Neural progenitor cell (in vitro differentiated cells): ENCODE measurements at regions not wholly inside any gene's neighbourhood (a gene's known extent, or its start where the extent isn't known, plus 50 kb on each side); places are given as distances from the start of the nearest gene placed in this dataset.

ENCODE experiments used
- DNase-seq: peaks from one replicate; pipeline ENCODE4 v3.0.0-alpha.2; 2016; ENCODE audit warnings: low spot score
- H2AFZ ChIP-seq: fragments of 200-600 bp; sonication (generic); replicated peaks from 2 replicates; pipeline ENCODE4 v1.6.1; 2016; ENCODE audit warnings: antibody characterized with exemption
- H3F3A ChIP-seq: fragments of 200-600 bp; sonication (generic); 2 replicates; pipeline ENCODE4 v1.6.1; 2016; ENCODE audit warnings: antibody characterized with exemption, low read depth
- H3K27ac ChIP-seq: fragments of 200-600 bp; sonication (generic); 2 replicates; pipeline ENCODE4 v1.5.1; 2016; ENCODE audit warnings: mild to moderate bottlenecking
- H3K27me3 ChIP-seq: fragments of 200-600 bp; sonication (generic); 2 replicates; pipeline ENCODE4 v1.6.1; 2016; ENCODE audit warnings: mild to moderate bottlenecking, moderate library complexity
- H3K36me3 ChIP-seq: fragments of 200-600 bp; sonication (generic); 2 replicates; pipeline ENCODE4 v1.5.1; 2016
- H3K4me1 ChIP-seq: fragments of 200-600 bp; sonication (generic); 2 replicates; pipeline ENCODE4 v1.6.1; 2016; ENCODE audit warnings: mixed run types
- H3K4me2 ChIP-seq: fragments of 200-600 bp; sonication (generic); 2 replicates; pipeline ENCODE4 v1.6.1; 2016
- H3K4me3 ChIP-seq: fragments of 200-600 bp; sonication (generic); 2 replicates; pipeline ENCODE4 v1.5.1; 2016
- H3K79me2 ChIP-seq: fragments of 200-600 bp; sonication (generic); 2 replicates; pipeline ENCODE4 v1.6.1; 2016; ENCODE audit warnings: low read depth
- H3K9ac ChIP-seq: fragments of 200-600 bp; sonication (generic); 2 replicates; pipeline ENCODE4 v1.6.1; 2016
- H3K9me3 ChIP-seq: fragments of 200-600 bp; sonication (generic); 2 replicates; pipeline ENCODE4 v1.5.1; 2016; ENCODE audit warnings: low read depth
- H4K20me1 ChIP-seq: fragments of 200-600 bp; sonication (generic); 2 replicates; pipeline ENCODE4 v1.6.1; 2016; ENCODE audit warnings: low read depth
- H3K27ac Mint-ChIP-seq: 3 replicates; pipeline ENCODE4 v1.8.0; 2021; ENCODE audit warnings: mixed read lengths
- H3K27me3 Mint-ChIP-seq: 2 replicates; pipeline ENCODE4 v1.8.0; 2022; ENCODE audit warnings: low read depth, mild to moderate bottlenecking, inconsistent platforms, moderate library complexity, mixed read lengths; ENCODE audit not compliant: insufficient read depth
- H3K36me3 Mint-ChIP-seq: 3 replicates; pipeline ENCODE4 v1.8.0; 2021; ENCODE audit warnings: mixed read lengths
- H3K4me1 Mint-ChIP-seq: 3 replicates; pipeline ENCODE4 v1.8.0; 2021; ENCODE audit warnings: mixed read lengths
- H3K4me3 Mint-ChIP-seq: 3 replicates; pipeline ENCODE4 v1.8.0; 2021; ENCODE audit warnings: mild to moderate bottlenecking, moderate library complexity, mixed read lengths
- H3K9me3 Mint-ChIP-seq: 3 replicates; pipeline ENCODE4 v1.8.0; 2020; ENCODE audit warnings: mixed read lengths
- CTCF ChIP-seq: fragments of 200-600 bp; sonication (generic); IDR thresholded peaks from 2 replicates; pipeline ENCODE4 v1.5.1; 2017; ENCODE audit warnings: antibody characterized with exemption, mild to moderate bottlenecking
- EZH2 ChIP-seq: fragments of 200-600 bp; sonication (generic); IDR thresholded peaks from 2 replicates; pipeline ENCODE4 v1.6.1; 2017; ENCODE audit warnings: antibody characterized with exemption, mild to moderate bottlenecking, moderate library complexity
- EZH2phosphoT487 ChIP-seq: fragments of 200-600 bp; sonication (generic); IDR thresholded peaks from 2 replicates; pipeline ENCODE4 v1.6.1; 2017; ENCODE audit warnings: antibody characterized with exemption

GRCh38 chr2:234682492-234683228 is 185.8 kb upstream of the ARL4C start:
- peaks cover 8% of the 10 kb centered on the region for H3K27me3 Mint-ChIP-seq
- Histone ChIP-seq H3K4me2 (peak overlapping the region; percentile 15), H3K9me3 (no peaks in the 10 kb centered on the region), H3F3A (peaks cover 38% of the 10 kb centered on the region), H3K27me3 (no peaks in the 10 kb centered on the region), H3K9ac (no peak overlapping the region), H3K27ac (no peak overlapping the region), H3K4me3 (no peak overlapping the region), H3K36me3 (no peaks in the 10 kb centered on the region), H2AFZ (no peak overlapping the region), H4K20me1 (no peaks in the 10 kb centered on the region), H3K4me1 (peaks cover 54% of the 10 kb centered on the region), H3K79me2 (no peaks in the 10 kb centered on the region)
- H3K36me3 Mint-ChIP-seq, result no peaks in the 10 kb centered on the region
- no peak overlapping the region for H3K27ac Mint-ChIP-seq
- TF ChIP-seq EZH2phosphoT487 (no peak), CTCF (no peak), EZH2 (no peak)
- H3K4me1 Mint-ChIP-seq, result peaks cover 23% of the 10 kb centered on the region
- DNase-seq, result no peak
- H3K9me3 Mint-ChIP-seq, result no peaks in the 10 kb centered on the region
- peak overlapping the region; percentile 50 for H3K4me3 Mint-ChIP-seq

- Mint-ChIP-seq H3K27ac (no peak overlapping the region), H3K4me3 (no peak overlapping the region), H3K9me3 (no peaks in the 10 kb centered on the region), H3K36me3 (no peaks in the 10 kb centered on the region), H3K27me3 (peaks cover 8% of the 10 kb centered on the region), H3K4me1 (peaks cover 27% of the 10 kb centered on the region)
- no peaks in the 10 kb centered on the region for H3K9me3 ChIP-seq
- H3K27me3 ChIP-seq, result no peaks in the 10 kb centered on the region
- H3K79me2 ChIP-seq, result no peaks in the 10 kb centered on the region
- no peak overlapping the region for H3K4me3 ChIP-seq
- no peak for DNase-seq
- H2AFZ ChIP-seq, result peak overlapping the region; percentile 18
- TF ChIP-seq EZH2phosphoT487 (no peak), CTCF (no peak), EZH2 (no peak)
- H3F3A ChIP-seq, result peaks cover 39% of the 10 kb centered on the region
- peaks cover 58% of the 10 kb centered on the region for H3K4me1 ChIP-seq
- no peak overlapping the region for H3K4me2 ChIP-seq
- no peaks in the 10 kb centered on the region for H3K36me3 ChIP-seq
- H4K20me1 ChIP-seq, result no peaks in the 10 kb centered on the region
- no peak overlapping the region for H3K27ac ChIP-seq
- no peak overlapping the region for H3K9ac ChIP-seq
These were observed 184.1 kb upstream of the ARL4C start for GRCh38 chr2:234680688-234681619.

- Histone ChIP-seq H3K27ac (no peak overlapping the region), H2AFZ (no peak overlapping the region)
These were observed 183.1 kb upstream of the ARL4C start for GRCh38 chr2:234679741-234680687.

More at GRCh38 chr2:234679741-234680687, 183.1 kb upstream of the ARL4C start:
- no peak overlapping the region for H3K9ac ChIP-seq
- no peaks in the 10 kb centered on the region for H4K20me1 ChIP-seq
- Mint-ChIP-seq H3K27ac (no peak overlapping the region), H3K4me1 (peaks cover 25% of the 10 kb centered on the region), H3K36me3 (no peaks in the 10 kb centered on the region), H3K4me3 (no peak overlapping the region), H3K27me3 (peaks cover 8% of the 10 kb centered on the region), H3K9me3 (no peaks in the 10 kb centered on the region)
- H3K4me1 ChIP-seq, result peaks cover 58% of the 10 kb centered on the region
- H3F3A ChIP-seq, result peaks cover 37% of the 10 kb centered on the region
- H3K4me3 ChIP-seq, result no peak overlapping the region
- no peaks in the 10 kb centered on the region for H3K36me3 ChIP-seq
- no peaks in the 10 kb centered on the region for H3K9me3 ChIP-seq
- no peaks in the 10 kb centered on the region for H3K79me2 ChIP-seq
- no peak overlapping the region for H3K4me2 ChIP-seq
- no peak for DNase-seq
- TF ChIP-seq EZH2phosphoT487, result no peak
- no peak for TF ChIP-seq EZH2
- TF ChIP-seq CTCF, result no peak
- H3K27me3 ChIP-seq, result no peaks in the 10 kb centered on the region
